ENCODE measurements at regions not wholly inside any gene's neighbourhood (a gene's known extent, or its start where the extent isn't known, plus 50 kb on each side); places are given as distances from the start of the nearest gene placed in this dataset.

DNA sequence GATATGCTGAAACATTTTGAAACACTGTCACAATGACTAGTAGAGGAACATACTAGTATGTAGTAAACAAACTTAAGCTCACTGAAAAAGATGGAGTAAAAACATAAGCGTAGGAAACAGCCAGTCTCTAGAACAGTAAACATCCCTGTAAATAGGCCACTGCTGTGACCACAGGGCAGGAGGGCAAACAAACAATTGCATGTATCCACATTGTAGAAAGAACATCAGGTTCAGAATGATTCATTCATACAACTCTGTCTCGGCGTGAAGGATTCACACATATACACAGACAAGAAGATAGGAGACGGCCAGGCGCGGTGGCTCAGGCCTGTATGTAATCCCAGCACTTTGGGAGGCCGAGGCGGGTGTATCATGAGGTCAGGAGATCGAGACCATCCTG, 390.1 kb downstream of the IRS2 start:
- TF ChIP-seq, protein P1, sequence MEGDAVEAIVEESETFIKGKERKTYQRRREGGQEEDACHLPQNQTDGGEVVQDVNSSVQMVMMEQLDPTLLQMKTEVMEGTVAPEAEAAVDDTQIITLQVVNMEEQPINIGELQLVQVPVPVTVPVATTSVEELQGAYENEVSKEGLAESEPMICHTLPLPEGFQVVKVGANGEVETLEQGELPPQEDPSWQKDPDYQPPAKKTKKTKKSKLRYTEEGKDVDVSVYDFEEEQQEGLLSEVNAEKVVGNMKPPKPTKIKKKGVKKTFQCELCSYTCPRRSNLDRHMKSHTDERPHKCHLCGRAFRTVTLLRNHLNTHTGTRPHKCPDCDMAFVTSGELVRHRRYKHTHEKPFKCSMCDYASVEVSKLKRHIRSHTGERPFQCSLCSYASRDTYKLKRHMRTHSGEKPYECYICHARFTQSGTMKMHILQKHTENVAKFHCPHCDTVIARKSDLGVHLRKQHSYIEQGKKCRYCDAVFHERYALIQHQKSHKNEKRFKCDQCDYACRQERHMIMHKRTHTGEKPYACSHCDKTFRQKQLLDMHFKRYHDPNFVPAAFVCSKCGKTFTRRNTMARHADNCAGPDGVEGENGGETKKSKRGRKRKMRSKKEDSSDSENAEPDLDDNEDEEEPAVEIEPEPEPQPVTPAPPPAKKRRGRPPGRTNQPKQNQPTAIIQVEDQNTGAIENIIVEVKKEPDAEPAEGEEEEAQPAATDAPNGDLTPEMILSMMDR (IDR thresholded peaks at IDR 0.05; ENCODE audit: insufficient read depth, low read depth, low read length, missing control alignments), result no peak
- no peak overlapping the region for H3K4me3 ChIP-seq (ENCODE audit: low read depth, low read length)
- DNase-seq (ENCODE audit: low read depth), result no peak

GRCh38 chr13:109395014-109395413, 391.4 kb downstream of the IRS2 start:
- H3K4me3 ChIP-seq (ENCODE audit: low read depth, low read length), result no peak overlapping the region
- TF ChIP-seq, protein P1 (IDR thresholded peaks at IDR 0.05; ENCODE audit: insufficient read depth, low read depth, low read length, missing control alignments), result no peak
- no peak for DNase-seq (ENCODE audit: low read depth)

DNA sequence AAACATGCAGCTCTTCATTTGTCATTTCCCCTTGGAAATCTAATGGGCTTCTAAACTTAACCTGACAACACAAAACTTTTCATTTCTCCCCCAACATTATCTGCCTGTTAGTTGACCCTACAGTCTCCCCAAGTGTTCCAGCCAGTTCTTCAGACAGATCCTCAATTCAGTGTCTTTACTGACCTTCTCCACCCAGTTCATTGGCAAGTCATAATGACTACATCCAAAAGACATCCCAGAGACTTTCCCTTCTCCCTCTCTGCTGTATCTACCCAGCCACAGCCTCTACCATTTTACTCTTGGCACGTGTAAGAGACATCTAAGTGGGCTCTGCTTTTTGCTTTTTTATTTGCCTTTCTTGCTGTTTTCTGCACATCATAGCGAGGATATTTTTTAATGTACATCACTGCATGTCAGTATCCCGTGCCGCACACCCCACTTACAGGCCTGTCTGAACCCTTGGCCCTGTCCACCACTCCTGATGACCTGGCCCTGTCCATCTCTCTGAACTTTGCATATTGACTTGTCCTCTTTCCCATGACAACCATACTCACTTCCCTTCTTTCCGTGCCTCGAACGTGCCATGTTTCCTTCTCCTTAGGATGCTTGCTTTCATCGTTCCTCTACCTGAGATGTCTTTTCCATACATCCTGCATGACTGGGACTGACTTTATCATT, 391.9 kb downstream of the IRS2 start:
- TF ChIP-seq, protein P1 (IDR thresholded peaks at IDR 0.05; ENCODE audit: insufficient read depth, low read depth, low read length, missing control alignments), result no peak
- H3K4me3 ChIP-seq (ENCODE audit: low read depth, low read length), result no peak overlapping the region
- no peak for DNase-seq (ENCODE audit: low read depth)

DNA sequence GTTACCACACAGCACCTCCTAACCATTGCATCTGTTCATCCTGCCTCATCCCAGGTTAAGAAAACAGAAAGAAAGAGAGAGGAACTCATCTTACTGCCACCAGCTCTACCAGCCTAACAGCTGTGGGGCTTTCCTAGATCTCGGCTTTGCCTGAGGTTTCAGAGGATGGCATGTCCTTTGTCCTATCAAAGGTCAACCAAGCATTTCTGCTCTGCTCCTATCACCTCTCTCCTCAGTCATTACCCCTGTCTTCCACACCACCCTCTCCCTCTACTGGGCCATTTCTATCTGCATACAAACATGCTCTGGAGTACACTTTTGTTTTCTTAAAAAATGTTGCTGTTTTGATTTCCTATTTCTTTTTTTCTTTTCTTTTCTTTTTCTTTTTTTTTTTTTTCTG, 393.3 kb downstream of the IRS2 start:
- TF ChIP-seq, protein P1 (IDR thresholded peaks at IDR 0.05; ENCODE audit: insufficient read depth, low read depth, low read length, missing control alignments), result no peak
- DNase-seq (ENCODE audit: low read depth), result no peak
- no peak overlapping the region for H3K4me3 ChIP-seq (ENCODE audit: low read depth, low read length)

GRCh38 chr13:109390391-109390790, 396.0 kb downstream of the IRS2 start:
- no peak overlapping the region for H3K4me3 ChIP-seq (ENCODE audit: low read depth, low read length)
- TF ChIP-seq, protein P1 (IDR thresholded peaks at IDR 0.05; ENCODE audit: insufficient read depth, low read depth, low read length, missing control alignments), result no peak
- no peak for DNase-seq (ENCODE audit: low read depth)

DNA sequence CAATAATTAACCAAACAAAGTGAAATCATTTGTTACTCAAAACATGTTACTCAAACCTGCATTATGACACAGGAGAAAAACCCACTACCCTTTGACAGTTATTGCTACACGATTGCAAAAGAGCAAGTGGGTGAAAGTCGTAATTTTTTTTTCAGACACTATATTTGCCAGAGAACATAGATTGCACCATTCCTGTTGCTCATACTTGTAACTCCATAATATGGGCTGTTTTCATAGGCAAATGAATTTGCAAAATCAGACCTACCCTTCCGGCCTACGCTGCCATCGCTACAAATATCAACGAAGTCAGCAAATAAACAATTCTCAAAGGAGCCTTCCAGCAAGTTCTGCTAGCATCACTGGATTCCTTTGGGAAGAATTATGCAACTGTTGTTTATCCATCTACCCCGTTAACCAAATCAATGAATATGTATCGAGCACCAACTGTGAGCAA, 396.5 kb downstream of the IRS2 start:
- no peak for DNase-seq (ENCODE audit: low read depth)
- no peak overlapping the region for H3K4me3 ChIP-seq (ENCODE audit: low read depth, low read length)

More for the DNA sequence above, 396.5 kb downstream of the IRS2 start:
- TF ChIP-seq, protein P1 (IDR thresholded peaks at IDR 0.05; ENCODE audit: insufficient read depth, low read depth, low read length, missing control alignments), result no peak

Data from GM12865 (cell line).